ENCODE measurements at regions not wholly inside any gene's neighbourhood (a gene's known extent, or its start where the extent isn't known, plus 50 kb on each side); places are given as distances from the start of the nearest gene placed in this dataset.

DNA sequence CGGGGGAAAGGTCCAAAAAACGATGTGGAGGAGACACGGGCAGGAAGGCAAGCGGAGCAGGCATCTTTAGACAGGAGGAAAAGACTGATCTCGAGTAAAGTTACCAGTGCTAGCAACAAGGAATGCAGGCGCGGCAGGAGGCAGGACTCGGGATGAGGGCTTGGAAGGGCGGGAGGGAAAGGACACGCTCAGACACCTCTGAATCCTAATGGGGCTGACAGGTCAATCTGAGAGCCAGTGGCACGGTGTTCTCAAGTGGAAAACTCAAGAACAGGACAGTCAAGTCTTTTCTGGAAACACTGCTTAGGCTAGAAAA is 155.3 kb upstream of the COBL start:
- TF ChIP-seq, protein P1, sequence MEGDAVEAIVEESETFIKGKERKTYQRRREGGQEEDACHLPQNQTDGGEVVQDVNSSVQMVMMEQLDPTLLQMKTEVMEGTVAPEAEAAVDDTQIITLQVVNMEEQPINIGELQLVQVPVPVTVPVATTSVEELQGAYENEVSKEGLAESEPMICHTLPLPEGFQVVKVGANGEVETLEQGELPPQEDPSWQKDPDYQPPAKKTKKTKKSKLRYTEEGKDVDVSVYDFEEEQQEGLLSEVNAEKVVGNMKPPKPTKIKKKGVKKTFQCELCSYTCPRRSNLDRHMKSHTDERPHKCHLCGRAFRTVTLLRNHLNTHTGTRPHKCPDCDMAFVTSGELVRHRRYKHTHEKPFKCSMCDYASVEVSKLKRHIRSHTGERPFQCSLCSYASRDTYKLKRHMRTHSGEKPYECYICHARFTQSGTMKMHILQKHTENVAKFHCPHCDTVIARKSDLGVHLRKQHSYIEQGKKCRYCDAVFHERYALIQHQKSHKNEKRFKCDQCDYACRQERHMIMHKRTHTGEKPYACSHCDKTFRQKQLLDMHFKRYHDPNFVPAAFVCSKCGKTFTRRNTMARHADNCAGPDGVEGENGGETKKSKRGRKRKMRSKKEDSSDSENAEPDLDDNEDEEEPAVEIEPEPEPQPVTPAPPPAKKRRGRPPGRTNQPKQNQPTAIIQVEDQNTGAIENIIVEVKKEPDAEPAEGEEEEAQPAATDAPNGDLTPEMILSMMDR (IDR thresholded peaks at IDR 0.05) = no peak
- no peak for TF ChIP-seq POLR2A (IDR thresholded peaks at IDR 0.05)
- TF ChIP-seq EP300 (IDR thresholded peaks at IDR 0.05) = no peak
